Activated CD4-positive, alpha-beta T cell treated with anti-CD3 and anti-CD28 coated beads for 1 hour (primary cell): ENCODE measurements at regions not wholly inside any gene's neighbourhood (a gene's known extent, or its start where the extent isn't known, plus 50 kb on each side); places are given as distances from the start of the nearest gene placed in this dataset.
"Not testable (repeated sequence)": the region's sequence is repeated elsewhere in the genome, so short reads cannot be mapped to it uniquely, and the experiment has no call there.

Experiments
- DNase-seq: peaks from one replicate; pipeline ENCODE4 v3.0.0-alpha.2; 2020

GRCh38 chr6:144897441-144897921 lies 612.3 kb downstream of the UTRN start:
- no peak for DNase-seq

DNA sequence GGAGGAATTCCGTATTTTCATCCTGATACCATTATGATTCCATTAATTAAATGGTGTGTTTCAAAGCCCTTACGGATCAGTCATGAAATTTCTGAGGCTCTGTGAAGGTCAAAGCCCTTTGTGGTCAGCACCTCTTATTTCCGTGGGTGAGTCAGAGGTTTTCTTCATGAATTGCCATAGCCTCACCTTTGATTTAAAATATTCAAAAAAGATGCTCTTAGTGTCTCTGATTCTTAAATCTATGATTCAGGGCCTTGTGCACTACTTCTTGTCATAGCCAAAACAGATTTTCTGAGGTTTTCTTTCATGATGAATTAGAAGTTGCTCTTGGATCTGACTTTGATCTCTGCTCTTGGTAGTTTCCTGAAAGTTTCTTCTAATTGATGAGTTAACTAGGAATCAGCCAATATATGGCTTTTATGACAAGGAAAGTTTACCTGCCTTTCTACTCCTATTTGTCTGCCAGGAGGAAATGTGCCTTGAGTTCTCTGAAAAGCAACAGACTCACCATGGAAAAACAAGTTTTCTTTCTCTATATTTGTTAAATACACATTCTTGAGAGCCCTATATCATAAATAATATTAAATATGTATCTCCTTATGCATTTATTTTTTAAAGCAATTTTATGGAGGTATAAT lies 613.0 kb downstream of the UTRN start:
- no peak for DNase-seq

GRCh38 chr6:144898741-144899140 lies 613.6 kb downstream of the UTRN start:
- DNase-seq, result no peak

- DNase-seq, result no peak
These were observed 614.0 kb downstream of the UTRN start for GRCh38 chr6:144899161-144899560.

- no peak for DNase-seq
These were observed 616.3 kb downstream of the UTRN start for GRCh38 chr6:144901412-144901811.

- no peak for DNase-seq
These were observed 622.9 kb downstream of the UTRN start for GRCh38 chr6:144908004-144908403.

DNA sequence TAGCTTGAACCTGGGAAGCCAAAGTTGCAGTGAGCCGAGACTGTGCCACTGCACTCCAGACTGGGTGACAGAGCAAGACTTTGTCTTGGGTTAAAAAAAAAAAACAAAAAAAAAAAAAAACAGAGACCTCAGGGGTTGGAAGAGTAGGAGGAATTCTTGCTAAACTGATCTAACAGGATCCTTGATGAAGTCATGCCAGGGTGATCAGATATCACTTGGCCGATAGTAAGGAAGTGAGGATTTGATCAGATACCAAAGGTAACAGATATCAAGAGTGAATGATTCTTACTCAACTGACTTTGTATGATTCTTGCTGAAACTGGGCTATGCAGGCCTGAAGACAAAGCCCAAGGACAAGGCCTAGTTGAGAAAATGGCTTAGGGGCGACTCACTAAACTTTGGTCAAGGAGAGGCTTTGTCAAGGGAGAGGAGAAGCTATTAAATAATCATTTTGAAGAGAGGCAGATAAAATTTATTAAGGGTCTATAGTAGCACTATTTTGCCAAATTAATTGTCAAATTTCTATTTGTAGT lies 624.7 kb downstream of the UTRN start:
- no peak for DNase-seq

DNA sequence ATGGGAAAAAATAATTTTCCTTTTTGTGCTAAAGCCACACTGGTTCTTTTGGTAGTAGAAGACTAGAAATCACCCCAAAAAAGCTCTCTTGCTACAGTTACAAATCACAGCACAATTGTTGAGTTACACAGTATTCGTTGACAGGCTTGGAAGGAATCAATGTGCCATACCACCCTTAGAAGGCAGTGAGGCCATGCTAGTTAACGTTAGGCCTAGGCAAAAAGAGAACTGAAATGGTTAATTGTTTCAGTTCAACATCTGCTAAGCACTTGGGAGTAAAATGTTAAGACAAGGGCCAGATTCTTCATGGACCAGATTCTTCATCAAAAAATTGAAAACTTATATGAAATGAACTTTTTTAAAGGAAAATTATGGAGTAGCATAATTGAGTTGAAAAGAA lies 626.2 kb downstream of the UTRN start:
- DNase-seq, result no peak

GRCh38 chr6:144912474-144912873 lies 627.3 kb downstream of the UTRN start:
- no peak for DNase-seq

- DNase-seq, result no peak
These were observed 632.9 kb downstream of the UTRN start for GRCh38 chr6:144918073-144918472.

GRCh38 chr6:144919560-144919959 lies 634.4 kb downstream of the UTRN start:
- DNase-seq, result no peak

GRCh38 chr6:144920391-144920961 lies 635.3 kb downstream of the UTRN start:
- DNase-seq, result no peak

- DNase-seq, result no peak
These were observed 636.3 kb downstream of the UTRN start for GRCh38 chr6:144921206-144921975.

GRCh38 chr6:144922120-144922722 lies 637.1 kb downstream of the UTRN start:
- no peak for DNase-seq

DNA sequence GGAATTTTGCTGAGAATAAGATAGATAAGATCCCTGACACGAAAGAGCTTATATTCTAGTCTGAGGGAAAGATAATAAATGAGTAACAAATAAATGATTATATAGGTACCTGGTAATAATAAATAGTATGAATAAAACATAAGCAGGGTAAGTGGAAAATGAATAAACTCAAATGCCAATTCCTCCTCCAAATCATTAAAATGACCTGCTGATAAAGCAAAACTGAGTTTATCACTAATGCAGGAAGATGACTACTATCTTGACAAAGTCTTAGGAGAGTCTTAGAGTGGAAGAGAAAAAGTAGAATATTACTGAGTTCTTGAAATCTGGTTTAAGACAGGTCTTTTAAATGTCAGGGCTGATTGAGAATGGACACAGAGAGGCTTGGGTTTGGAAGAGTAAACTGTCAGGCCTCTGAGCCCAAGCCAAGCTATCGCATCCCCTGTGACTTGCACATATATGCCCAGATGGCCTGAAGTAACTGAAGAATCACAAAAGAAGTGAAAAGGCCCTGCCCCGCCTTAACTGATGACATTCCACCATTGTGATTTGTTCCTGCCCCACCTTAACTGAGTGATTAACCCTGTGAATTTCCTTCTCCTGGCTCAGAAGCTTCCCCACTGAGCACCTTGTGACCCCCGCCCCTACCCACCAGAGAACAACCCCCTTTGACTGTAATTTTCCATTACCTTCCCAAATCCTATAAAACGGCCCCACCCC lies 637.8 kb downstream of the UTRN start:
- not testable (repeated sequence) for DNase-seq

- DNase-seq, result not testable (repeated sequence)
These were observed 638.3 kb downstream of the UTRN start for GRCh38 chr6:144923491-144923787.

- DNase-seq, result no peak
These were observed 643.7 kb downstream of the UTRN start for GRCh38 chr6:144928847-144929246.

DNA sequence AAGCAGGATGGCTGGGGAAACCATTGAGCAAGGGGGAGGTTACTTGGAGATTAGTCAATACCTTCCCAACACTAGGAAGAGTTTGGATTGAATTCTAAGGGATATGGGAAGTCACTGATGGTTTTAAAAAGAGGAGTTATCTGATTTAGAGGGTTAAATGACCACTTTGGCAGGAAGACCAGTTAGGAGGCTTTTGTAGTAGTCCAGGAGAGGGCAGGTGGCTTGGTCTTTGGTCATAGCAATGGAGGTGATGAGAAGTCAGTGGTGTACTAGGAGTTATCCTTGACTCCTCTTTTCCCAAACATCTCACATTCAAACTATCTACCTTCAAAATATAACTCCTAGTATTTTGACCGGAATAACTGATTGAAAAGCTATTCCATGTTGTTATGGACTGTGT lies 644.1 kb downstream of the UTRN start:
- no peak for DNase-seq

GRCh38 chr6:144931172-144932035 lies 646.3 kb downstream of the UTRN start:
- DNase-seq, result no peak

- no peak for DNase-seq
These were observed 647.5 kb downstream of the UTRN start for GRCh38 chr6:144932621-144933020.

DNA sequence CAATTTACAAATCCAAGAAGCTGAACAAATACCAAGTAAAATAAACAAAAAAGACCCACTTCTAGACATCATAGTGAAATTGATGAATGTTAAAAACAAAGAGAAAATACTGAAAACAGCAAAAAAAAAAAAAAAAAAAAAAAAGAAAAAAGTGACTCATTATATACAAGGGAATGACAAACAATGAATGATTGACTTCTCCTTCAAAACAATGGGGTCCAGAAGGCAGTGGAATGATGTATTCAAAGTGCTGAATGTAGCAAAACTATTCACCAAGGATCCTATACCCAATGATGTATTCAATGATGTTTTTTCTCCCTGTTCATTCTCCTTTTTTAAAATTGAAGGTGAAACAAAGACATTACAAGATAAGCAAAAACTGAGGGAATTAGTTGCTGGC lies 650.0 kb downstream of the UTRN start:
- DNase-seq, result no peak

- DNase-seq, result no peak
These were observed 650.5 kb downstream of the UTRN start for GRCh38 chr6:144935661-144936060.
